Mammary epithelial cell (primary cell): ENCODE measurements at regions not wholly inside any gene's neighbourhood (a gene's known extent, or its start where the extent isn't known, plus 50 kb on each side); places are given as distances from the start of the nearest gene placed in this dataset.

Source experiments
- EZH2 ChIP-seq: IDR thresholded peaks from 2 replicates; pipeline ENCODE4 v1.6.1; 2012; ENCODE audit warnings: low read length, inconsistent platforms, borderline replicate concordance
- TF ChIP-seq, protein P1 (sequence below), 2 donors: IDR thresholded peaks in 1 of 2; conservative IDR thresholded peaks in 1 of 2; 2 replicates each; pipeline ENCODE4 v1.5.1; 2011 to 2012; ENCODE audit warnings: inconsistent platforms in 2 of 2, low read length in 2 of 2, mild to moderate bottlenecking in 2 of 2, control low read depth in 1 of 2, low read depth in 1 of 2; ENCODE audit not compliant: insufficient read depth in 1 of 2; ENCODE audit errors: extremely low read depth in 1 of 2

DNA sequence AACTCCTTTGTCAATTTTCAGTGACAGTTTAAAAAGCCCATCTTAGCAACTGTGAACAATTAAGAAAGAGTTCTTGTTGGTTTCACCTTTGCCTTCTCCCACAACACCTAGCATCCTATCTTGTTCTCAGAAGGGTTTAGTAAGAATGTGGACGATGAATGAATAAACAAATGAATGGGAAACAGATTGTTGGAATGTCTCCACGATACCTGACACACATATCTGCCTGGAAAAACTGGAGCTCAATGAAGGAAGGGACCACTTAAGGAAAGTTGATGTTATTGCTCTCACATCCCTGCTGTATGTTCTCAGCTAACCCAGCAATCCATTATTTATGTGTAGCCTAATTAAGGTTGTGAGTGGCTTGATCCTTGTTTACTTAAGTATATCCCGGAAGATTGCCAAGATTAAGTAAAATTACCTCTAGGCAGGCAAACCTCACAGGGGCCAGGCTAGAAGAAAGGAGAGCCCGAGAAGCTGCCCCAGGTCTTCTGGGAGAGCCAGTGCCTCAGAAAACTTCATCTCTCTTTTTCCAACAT lies 286.4 kb downstream of the NXPE2 start:
- TF ChIP-seq, protein P1, sequence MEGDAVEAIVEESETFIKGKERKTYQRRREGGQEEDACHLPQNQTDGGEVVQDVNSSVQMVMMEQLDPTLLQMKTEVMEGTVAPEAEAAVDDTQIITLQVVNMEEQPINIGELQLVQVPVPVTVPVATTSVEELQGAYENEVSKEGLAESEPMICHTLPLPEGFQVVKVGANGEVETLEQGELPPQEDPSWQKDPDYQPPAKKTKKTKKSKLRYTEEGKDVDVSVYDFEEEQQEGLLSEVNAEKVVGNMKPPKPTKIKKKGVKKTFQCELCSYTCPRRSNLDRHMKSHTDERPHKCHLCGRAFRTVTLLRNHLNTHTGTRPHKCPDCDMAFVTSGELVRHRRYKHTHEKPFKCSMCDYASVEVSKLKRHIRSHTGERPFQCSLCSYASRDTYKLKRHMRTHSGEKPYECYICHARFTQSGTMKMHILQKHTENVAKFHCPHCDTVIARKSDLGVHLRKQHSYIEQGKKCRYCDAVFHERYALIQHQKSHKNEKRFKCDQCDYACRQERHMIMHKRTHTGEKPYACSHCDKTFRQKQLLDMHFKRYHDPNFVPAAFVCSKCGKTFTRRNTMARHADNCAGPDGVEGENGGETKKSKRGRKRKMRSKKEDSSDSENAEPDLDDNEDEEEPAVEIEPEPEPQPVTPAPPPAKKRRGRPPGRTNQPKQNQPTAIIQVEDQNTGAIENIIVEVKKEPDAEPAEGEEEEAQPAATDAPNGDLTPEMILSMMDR (conservative IDR thresholded peaks at IDR 0.05 in 1 of 2, IDR thresholded peaks at IDR 0.05 in 1 of 2; ENCODE audit: extremely low read depth in 1 of 2, insufficient read depth in 1 of 2, low read depth in 1 of 2, low read length in 2 of 2): no peak
- TF ChIP-seq EZH2: no peak
